ENCODE measurements at regions not wholly inside any gene's neighbourhood (a gene's known extent, or its start where the extent isn't known, plus 50 kb on each side); places are given as distances from the start of the nearest gene placed in this dataset.

- TF ChIP-seq CTCF (tag by site-specific recombination; IDR thresholded peaks at IDR 0.05), result no peak
- no peak for TF ChIP-seq ZBTB44 (tag by site-specific recombination; IDR thresholded peaks at IDR 0.05)
- no peak for TF ChIP-seq ZFP69B (tag by site-specific recombination; IDR thresholded peaks at IDR 0.05)
- TF ChIP-seq ZNF645 (tag by site-specific recombination; IDR thresholded peaks at IDR 0.05), result no peak
Measured at GRCh38 chr4:186882293-186882692, 158.6 kb upstream of the FAT1 start.

All from HEK293 (cell line).